Ramos (cell line): ENCODE measurements at regions not wholly inside any gene's neighbourhood (a gene's known extent, or its start where the extent isn't known, plus 50 kb on each side); places are given as distances from the start of the nearest gene placed in this dataset.
"Not testable (repeated sequence)": the region's sequence is repeated elsewhere in the genome, so short reads cannot be mapped to it uniquely, and the experiment has no call there.

Source experiments
- in situ Hi-C: fragments of 300-500 bp; cut with MboI; formaldehyde crosslinking; loops from one replicate; pipeline ENCODE4 v1.14.3; 2022; ENCODE audit warnings: low sequenced_read_pairs; ENCODE audit not compliant: unreplicated experiment

- in situ Hi-C loops, result no loop called here
These were observed 110.9 kb upstream of the ENPEP start for GRCh38 chr4:110364911-110365520.

- in situ Hi-C loops, result no loop called here
These were observed 114.0 kb upstream of the ENPEP start for GRCh38 chr4:110361921-110362320.

GRCh38 chr4:110359076-110359475, 116.9 kb upstream of the ENPEP start:
- in situ Hi-C loops, result no loop called here

- in situ Hi-C loops, result no loop called here
These were observed 118.4 kb upstream of the ENPEP start for GRCh38 chr4:110357521-110357920.

- in situ Hi-C loops, result no loop called here
These were observed 121.5 kb upstream of the ENPEP start for GRCh38 chr4:110354460-110354859.

GRCh38 chr4:110352670-110353442, 123.1 kb upstream of the ENPEP start:
- in situ Hi-C loops, result no loop called here

GRCh38 chr4:110348711-110349383, 127.1 kb upstream of the ENPEP start:
- in situ Hi-C loops, result no loop called here

GRCh38 chr4:110347805-110348204, 128.2 kb upstream of the ENPEP start:
- in situ Hi-C loops, result no loop called here

- in situ Hi-C loops, result no loop called here
These were observed 131.8 kb upstream of the ENPEP start for GRCh38 chr4:110344165-110344564.

- in situ Hi-C loops, result no loop called here
These were observed 132.4 kb upstream of the ENPEP start for GRCh38 chr4:110343534-110343933.

GRCh38 chr4:110341118-110341517, 134.8 kb upstream of the ENPEP start:
- in situ Hi-C loops, result not testable (repeated sequence)

GRCh38 chr4:110335399-110335798, 137.0 kb upstream of the ELOVL6 start:
- in situ Hi-C loops, result no loop called here

- in situ Hi-C loops, result no loop called here
These were observed 134.1 kb upstream of the ELOVL6 start for GRCh38 chr4:110332483-110332882.

GRCh38 chr4:110326426-110326825, 128.0 kb upstream of the ELOVL6 start:
- in situ Hi-C loops, result not testable (repeated sequence)

- in situ Hi-C loops, result loop anchor here (25.0 kb wide), 1 partner anchor 202 kb away; no protein-coding TSS in a partner anchor
These were observed 112.4 kb upstream of the ELOVL6 start for GRCh38 chr4:110310795-110311194.

- in situ Hi-C loops, result loop anchor here (25.0 kb wide), 1 partner anchor 203 kb away; no protein-coding TSS in a partner anchor
These were observed 111.3 kb upstream of the ELOVL6 start for GRCh38 chr4:110309675-110310074.

- in situ Hi-C loops, result loop anchor here (25.0 kb wide), 1 partner anchor 206 kb away; no protein-coding TSS in a partner anchor
These were observed 107.9 kb upstream of the ELOVL6 start for GRCh38 chr4:110306303-110306702.

- in situ Hi-C loops, result loop anchor here (25.0 kb wide), 1 partner anchor 207 kb away; no protein-coding TSS in a partner anchor
These were observed 107.0 kb upstream of the ELOVL6 start for GRCh38 chr4:110305455-110305854.

- in situ Hi-C loops, result no loop called here
These were observed 98.5 kb upstream of the ELOVL6 start for GRCh38 chr4:110296892-110297291.

GRCh38 chr4:110294165-110294564, 95.8 kb upstream of the ELOVL6 start:
- in situ Hi-C loops, result no loop called here
